ENCODE measurements at regions not wholly inside any gene's neighbourhood (a gene's known extent, or its start where the extent isn't known, plus 50 kb on each side); places are given as distances from the start of the nearest gene placed in this dataset.

GRCh38 chr1:199811163-199811562 is 216.3 kb upstream of the NR5A2 start:
- TF ChIP-seq CTCF (IDR thresholded peaks at IDR 0.05), result no peak
- TF ChIP-seq POLR2AphosphoS5 (IDR thresholded peaks at IDR 0.05; ENCODE audit: low read depth, low read length), result no peak
- no peak for TF ChIP-seq REST (IDR thresholded peaks at IDR 0.05; ENCODE audit: insufficient read depth in 1 of 2, low read depth in 2 of 2, low read length in 1 of 2)
